Panc1 (cell line): ENCODE measurements at regions not wholly inside any gene's neighbourhood (a gene's known extent, or its start where the extent isn't known, plus 50 kb on each side); places are given as distances from the start of the nearest gene placed in this dataset.

ENCODE experiments used
- TF ChIP-seq, protein P1 (sequence below), 2 experiments: IDR thresholded peaks; 2 replicates each; pipeline ENCODE4 v1.6.1; 2011 to 2012; ENCODE audit warnings: low read depth in 2 of 2, control low read depth in 1 of 2, low read length in 1 of 2, mild to moderate bottlenecking in 1 of 2, moderate library complexity in 1 of 2; ENCODE audit not compliant: insufficient read depth in 1 of 2
- TF ChIP-seq, protein P2 (sequence below): fragments of 450-650 bp; IDR thresholded peaks from 2 replicates; pipeline ENCODE4 v1.5.1; 2017; ENCODE audit warnings: mild to moderate bottlenecking

DNA sequence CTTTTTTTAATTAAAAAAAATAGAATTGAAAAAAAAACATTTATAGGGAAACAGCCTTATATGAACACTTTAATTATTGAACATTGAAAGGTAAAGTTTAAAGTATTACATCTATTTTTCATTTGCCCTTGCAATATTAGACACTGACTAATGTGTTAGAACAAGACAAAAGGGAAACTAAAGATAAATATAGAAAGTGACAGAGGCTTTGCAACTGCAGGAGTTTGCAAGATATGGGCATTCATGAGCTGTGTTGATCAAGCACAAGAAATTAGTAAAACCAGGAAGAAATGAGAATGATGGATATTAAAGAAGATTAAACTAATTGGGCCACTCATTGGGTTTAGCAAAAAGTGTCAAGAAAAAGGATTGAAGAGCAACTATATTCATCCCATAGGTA, 1097.7 kb upstream of the CELF4 start:
- TF ChIP-seq, protein P1, sequence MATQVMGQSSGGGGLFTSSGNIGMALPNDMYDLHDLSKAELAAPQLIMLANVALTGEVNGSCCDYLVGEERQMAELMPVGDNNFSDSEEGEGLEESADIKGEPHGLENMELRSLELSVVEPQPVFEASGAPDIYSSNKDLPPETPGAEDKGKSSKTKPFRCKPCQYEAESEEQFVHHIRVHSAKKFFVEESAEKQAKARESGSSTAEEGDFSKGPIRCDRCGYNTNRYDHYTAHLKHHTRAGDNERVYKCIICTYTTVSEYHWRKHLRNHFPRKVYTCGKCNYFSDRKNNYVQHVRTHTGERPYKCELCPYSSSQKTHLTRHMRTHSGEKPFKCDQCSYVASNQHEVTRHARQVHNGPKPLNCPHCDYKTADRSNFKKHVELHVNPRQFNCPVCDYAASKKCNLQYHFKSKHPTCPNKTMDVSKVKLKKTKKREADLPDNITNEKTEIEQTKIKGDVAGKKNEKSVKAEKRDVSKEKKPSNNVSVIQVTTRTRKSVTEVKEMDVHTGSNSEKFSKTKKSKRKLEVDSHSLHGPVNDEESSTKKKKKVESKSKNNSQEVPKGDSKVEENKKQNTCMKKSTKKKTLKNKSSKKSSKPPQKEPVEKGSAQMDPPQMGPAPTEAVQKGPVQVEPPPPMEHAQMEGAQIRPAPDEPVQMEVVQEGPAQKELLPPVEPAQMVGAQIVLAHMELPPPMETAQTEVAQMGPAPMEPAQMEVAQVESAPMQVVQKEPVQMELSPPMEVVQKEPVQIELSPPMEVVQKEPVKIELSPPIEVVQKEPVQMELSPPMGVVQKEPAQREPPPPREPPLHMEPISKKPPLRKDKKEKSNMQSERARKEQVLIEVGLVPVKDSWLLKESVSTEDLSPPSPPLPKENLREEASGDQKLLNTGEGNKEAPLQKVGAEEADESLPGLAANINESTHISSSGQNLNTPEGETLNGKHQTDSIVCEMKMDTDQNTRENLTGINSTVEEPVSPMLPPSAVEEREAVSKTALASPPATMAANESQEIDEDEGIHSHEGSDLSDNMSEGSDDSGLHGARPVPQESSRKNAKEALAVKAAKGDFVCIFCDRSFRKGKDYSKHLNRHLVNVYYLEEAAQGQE (IDR thresholded peaks at IDR 0.05; ENCODE audit: insufficient read depth in 1 of 2, low read depth in 2 of 2, low read length in 1 of 2) = no peak
- TF ChIP-seq, protein P2, sequence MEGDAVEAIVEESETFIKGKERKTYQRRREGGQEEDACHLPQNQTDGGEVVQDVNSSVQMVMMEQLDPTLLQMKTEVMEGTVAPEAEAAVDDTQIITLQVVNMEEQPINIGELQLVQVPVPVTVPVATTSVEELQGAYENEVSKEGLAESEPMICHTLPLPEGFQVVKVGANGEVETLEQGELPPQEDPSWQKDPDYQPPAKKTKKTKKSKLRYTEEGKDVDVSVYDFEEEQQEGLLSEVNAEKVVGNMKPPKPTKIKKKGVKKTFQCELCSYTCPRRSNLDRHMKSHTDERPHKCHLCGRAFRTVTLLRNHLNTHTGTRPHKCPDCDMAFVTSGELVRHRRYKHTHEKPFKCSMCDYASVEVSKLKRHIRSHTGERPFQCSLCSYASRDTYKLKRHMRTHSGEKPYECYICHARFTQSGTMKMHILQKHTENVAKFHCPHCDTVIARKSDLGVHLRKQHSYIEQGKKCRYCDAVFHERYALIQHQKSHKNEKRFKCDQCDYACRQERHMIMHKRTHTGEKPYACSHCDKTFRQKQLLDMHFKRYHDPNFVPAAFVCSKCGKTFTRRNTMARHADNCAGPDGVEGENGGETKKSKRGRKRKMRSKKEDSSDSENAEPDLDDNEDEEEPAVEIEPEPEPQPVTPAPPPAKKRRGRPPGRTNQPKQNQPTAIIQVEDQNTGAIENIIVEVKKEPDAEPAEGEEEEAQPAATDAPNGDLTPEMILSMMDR = no peak
